HG02678 (cell line): ENCODE measurements at regions not wholly inside any gene's neighbourhood (a gene's known extent, or its start where the extent isn't known, plus 50 kb on each side); places are given as distances from the start of the nearest gene placed in this dataset.
A peak's percentile ranks its signal among the peaks of the same experiment; 100 is the strongest.
"Not testable (repeated sequence)": the region's sequence is repeated elsewhere in the genome, so short reads cannot be mapped to it uniquely, and the experiment has no call there.

Experiments used
- ATAC-seq: cut with Tn5 transposase; IDR thresholded peaks from one replicate; pipeline ENCODE4 v1.9.1; 2021; ENCODE audit warnings: mild to moderate bottlenecking, moderate library complexity; ENCODE audit not compliant: unreplicated experiment

GRCh38 chrY:26638063-26638462 is 1016.1 kb downstream of the CDY1 start:
- no peak for ATAC-seq

GRCh38 chrY:26645856-26646255 is 1023.9 kb downstream of the CDY1 start:
- not testable (repeated sequence) for ATAC-seq

- not testable (repeated sequence) for ATAC-seq
Observed at GRCh38 chrY:26648240-26648639, 1026.3 kb downstream of the CDY1 start.

GRCh38 chrY:26664245-26664644 is 1042.3 kb downstream of the CDY1 start:
- ATAC-seq: not testable (repeated sequence)

GRCh38 chrY:26666691-26667090 is 1044.8 kb downstream of the CDY1 start:
- ATAC-seq: not testable (repeated sequence)

GRCh38 chrY:26669243-26669642 is 1047.3 kb downstream of the CDY1 start:
- not testable (repeated sequence) for ATAC-seq

GRCh38 chrY:26670360-26670871 is 1048.5 kb downstream of the CDY1 start:
- ATAC-seq: peak; percentile 33

- ATAC-seq: peak; percentile 40
Observed at GRCh38 chrY:26670881-26671879, 1049.3 kb downstream of the CDY1 start.
